B cell (primary cell): ENCODE measurements at regions not wholly inside any gene's neighbourhood (a gene's known extent, or its start where the extent isn't known, plus 50 kb on each side); places are given as distances from the start of the nearest gene placed in this dataset.

ENCODE experiments used
- ATAC-seq: fragments of 200-7000 bp; cut with Tn5 transposase; one replicate; pipeline ENCODE4 v1.10.0; 2021; ENCODE audit warnings: low read depth, mild to moderate bottlenecking, moderate number of reproducible peaks, moderate library complexity
- CTCF ChIA-PET: fragments of 350-600 bp; sonication (Branson Sonifier 250); formaldehyde crosslinking; loops from one replicate; lab custom pipeline; 2021; ENCODE audit warnings: antibody characterized with exemption, inconsistent platforms; lab: Charles Lee
- POLR2A ChIA-PET: fragments of 350-600 bp; sonication (Branson Sonifier 250); formaldehyde crosslinking; loops from one replicate; lab custom pipeline; 2021; ENCODE audit warnings: antibody characterized with exemption; lab: Charles Lee
- DNase-seq: peaks from one replicate; pipeline ENCODE4 v3.0.0; 2013
- H2AFZ ChIP-seq: 2 replicates; pipeline ENCODE4 v1.6.1; 2012; ENCODE audit warnings: mild to moderate bottlenecking, low read depth, low read length; ENCODE audit not compliant: insufficient read depth, poor library complexity, severe bottlenecking
- H3K27ac ChIP-seq, 2 donors: 1 replicate in 1 of 2; 2 replicates in 1 of 2; pipeline ENCODE4 v1.5.1; 2012 to 2013; ENCODE audit warnings: low read length in 2 of 2, mild to moderate bottlenecking in 2 of 2, moderate library complexity in 1 of 2
- H3K27me3 ChIP-seq, 4 experiments: fragments of 200-600 bp in 1 of 4; sonication (generic) in 1 of 4; replicated peaks in 1 of 4; 1 replicate in 2 of 4; 2 replicates in 2 of 4; pipeline versions ENCODE4 v1.6.1 to v1.7.0; 2013 to 2016; ENCODE audit warnings: low read length in 3 of 4, mild to moderate bottlenecking in 2 of 4, mixed read lengths in 1 of 4, moderate library complexity in 1 of 4; ENCODE audit not compliant: insufficient read depth in 4 of 4, control insufficient read depth in 3 of 4; ENCODE audit errors: control extremely low read depth in 1 of 4
- H3K36me3 ChIP-seq, 2 experiments: replicated peaks in 1 of 2; 1 replicate in 1 of 2; 2 replicates in 1 of 2; pipeline versions ENCODE4 v1.6.1 to v1.7.1; 2013; ENCODE audit warnings: low read length in 1 of 2; ENCODE audit not compliant: insufficient read depth in 2 of 2, control insufficient read depth in 1 of 2; ENCODE audit errors: control extremely low read depth in 1 of 2, extremely low read depth in 1 of 2
- H3K4me1 ChIP-seq, 2 donors: fragments of 200-600 bp in 1 of 2; sonication (generic) in 1 of 2; 1 replicate in 1 of 2; 2 replicates in 1 of 2; pipeline versions ENCODE4 v1.5.1 to v1.6.1; 2013 to 2017; ENCODE audit warnings: low read length in 2 of 2; ENCODE audit not compliant: control insufficient read depth in 2 of 2, insufficient read depth in 2 of 2
- H3K4me2 ChIP-seq: replicated peaks from 2 replicates; pipeline ENCODE3; 2012; ENCODE audit warnings: mild to moderate bottlenecking, low read depth, low read length; ENCODE audit not compliant: poor library complexity, severe bottlenecking
- H3K4me3 ChIP-seq, 5 experiments: fragments of 200-600 bp in 1 of 5; sonication (generic) in 1 of 5; 1 replicate in 3 of 5; 2 replicates in 2 of 5; pipeline versions ENCODE4 v1.5.1 to v1.7.0; 2011 to 2016; ENCODE audit warnings: low read length in 4 of 5, mild to moderate bottlenecking in 4 of 5, low read depth in 2 of 5, control low read depth in 1 of 5, moderate library complexity in 1 of 5; ENCODE audit not compliant: insufficient read depth in 1 of 5; ENCODE audit errors: control extremely low read depth in 1 of 5, extremely low read depth in 1 of 5
- H3K79me2 ChIP-seq: fragments of 200-600 bp; sonication (generic); one replicate; pipeline ENCODE4 v1.6.0; 2016; ENCODE audit warnings: low read length; ENCODE audit not compliant: control insufficient read depth, insufficient read depth
- H3K9ac ChIP-seq: fragments of 200-600 bp; sonication (generic); 2 replicates; pipeline ENCODE4 v1.6.1; 2017; ENCODE audit warnings: mild to moderate bottlenecking, low read length, moderate library complexity
- H3K9me3 ChIP-seq, 3 donors: one replicate each; pipeline versions ENCODE4 v1.6.1 to v1.7.1; 2013; ENCODE audit warnings: low read length in 2 of 3; ENCODE audit not compliant: control insufficient read depth in 2 of 3, insufficient read depth in 1 of 3; ENCODE audit errors: control extremely low read depth in 1 of 3
- H4K20me1 ChIP-seq: 2 replicates; pipeline ENCODE4 v1.6.0; 2012; ENCODE audit warnings: mild to moderate bottlenecking, low read length; ENCODE audit not compliant: insufficient read depth, control insufficient read depth, poor library complexity, severe bottlenecking
- H3K27ac Mint-ChIP-seq: one replicate; pipeline ENCODE4 v1.8.0; 2021; ENCODE audit warnings: mixed read lengths
- H3K27me3 Mint-ChIP-seq: one replicate; pipeline ENCODE4 v1.8.0; 2021; ENCODE audit warnings: mixed read lengths
- H3K4me1 Mint-ChIP-seq: one replicate; pipeline ENCODE4 v1.8.0; 2021; ENCODE audit warnings: mixed read lengths
- H3K4me3 Mint-ChIP-seq: one replicate; pipeline ENCODE4 v1.8.0; 2021; ENCODE audit warnings: mixed read lengths
- H3K9me3 Mint-ChIP-seq: one replicate; pipeline ENCODE4 v1.8.0; 2022; ENCODE audit warnings: mixed read lengths; ENCODE audit not compliant: insufficient read depth
- EZH2 ChIP-seq: IDR thresholded peaks from 2 replicates; pipeline ENCODE4 v1.6.1; 2012; ENCODE audit warnings: borderline replicate concordance, low read depth, mild to moderate bottlenecking, moderate library complexity, low read length; ENCODE audit not compliant: insufficient read depth, poor library complexity, severe bottlenecking
- WGBS: methylation state at CpG from one replicate; pipeline ENCODE4 v1.1.5; 2013; ENCODE audit warnings: missing lambda C conversion rate; ENCODE audit not compliant: insufficient coverage; 5-methylcytosine and 5-hydroxymethylcytosine counted together
- intact Hi-C: fragments of 100-400 bp; cut with micrococcal nuclease; formaldehyde crosslinking; loops from one replicate; pipeline ENCODE4 v1.10.0; 2022
- TF ChIP-seq, protein P1 (sequence below): fragments of 200-600 bp; IDR thresholded peaks from one replicate; pipeline ENCODE4 v1.8.0; 2022; ENCODE audit warnings: antibody characterized with exemption, mild to moderate bottlenecking

DNA sequence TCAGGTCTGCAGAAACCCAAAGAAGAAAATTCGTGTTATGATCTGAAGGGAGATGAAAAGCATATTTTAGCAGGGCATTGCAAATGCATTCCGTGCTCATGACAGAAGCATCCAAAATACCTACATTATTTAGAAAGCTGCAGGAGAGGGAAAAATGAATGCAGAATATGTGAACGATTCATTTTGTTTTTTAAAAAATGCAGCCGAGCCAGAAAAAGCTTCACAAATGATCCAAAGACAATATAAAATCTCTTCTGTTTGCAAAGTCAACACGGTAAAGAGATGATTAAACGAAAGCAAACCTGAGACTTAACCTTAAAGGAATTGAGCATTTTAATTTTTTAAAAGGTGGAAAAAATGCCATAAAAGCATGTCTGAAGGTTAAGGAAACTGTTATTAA lies 136.1 kb upstream of the SULF2 start:
- H3K4me1 Mint-ChIP-seq: peaks cover 6% of the 10 kb centered on the region
- DNase-seq: no peak
- ChIA-PET CTCF (no interaction called here), POLR2A (no interaction called here)
- peaks cover 49% of the 10 kb centered on the region for H3K27me3 Mint-ChIP-seq
- ATAC-seq: no peak
- Histone ChIP-seq H3K27ac (no peak overlapping the region), H3K9me3 (peaks cover 6 to 21% (median 20%) of the 10 kb centered on the region in 3 donors), H3K4me3 (no peak overlapping the region), H3K36me3 (no peaks in the 10 kb centered on the region), H3K79me2 (no peaks in the 10 kb centered on the region), H3K27me3 (peaks cover 0 to 14% (median 7%) of the 10 kb centered on the region in 4 experiments), H4K20me1 (no peaks in the 10 kb centered on the region), H3K9ac (no peak overlapping the region), H2AFZ (no peak overlapping the region), H3K4me2 (no peak overlapping the region), H3K4me1 (no peaks in the 10 kb centered on the region)
- no CpG with 5 or more reads among the region's 6 CpGs for WGBS
- H3K9me3 Mint-ChIP-seq: peaks cover 8% of the 10 kb centered on the region
- no peak overlapping the region for H3K4me3 Mint-ChIP-seq
- no peak overlapping the region for H3K27ac Mint-ChIP-seq
- intact Hi-C loops: no loop called here
- TF ChIP-seq, protein P1, sequence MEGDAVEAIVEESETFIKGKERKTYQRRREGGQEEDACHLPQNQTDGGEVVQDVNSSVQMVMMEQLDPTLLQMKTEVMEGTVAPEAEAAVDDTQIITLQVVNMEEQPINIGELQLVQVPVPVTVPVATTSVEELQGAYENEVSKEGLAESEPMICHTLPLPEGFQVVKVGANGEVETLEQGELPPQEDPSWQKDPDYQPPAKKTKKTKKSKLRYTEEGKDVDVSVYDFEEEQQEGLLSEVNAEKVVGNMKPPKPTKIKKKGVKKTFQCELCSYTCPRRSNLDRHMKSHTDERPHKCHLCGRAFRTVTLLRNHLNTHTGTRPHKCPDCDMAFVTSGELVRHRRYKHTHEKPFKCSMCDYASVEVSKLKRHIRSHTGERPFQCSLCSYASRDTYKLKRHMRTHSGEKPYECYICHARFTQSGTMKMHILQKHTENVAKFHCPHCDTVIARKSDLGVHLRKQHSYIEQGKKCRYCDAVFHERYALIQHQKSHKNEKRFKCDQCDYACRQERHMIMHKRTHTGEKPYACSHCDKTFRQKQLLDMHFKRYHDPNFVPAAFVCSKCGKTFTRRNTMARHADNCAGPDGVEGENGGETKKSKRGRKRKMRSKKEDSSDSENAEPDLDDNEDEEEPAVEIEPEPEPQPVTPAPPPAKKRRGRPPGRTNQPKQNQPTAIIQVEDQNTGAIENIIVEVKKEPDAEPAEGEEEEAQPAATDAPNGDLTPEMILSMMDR: no peak
- no peak for TF ChIP-seq EZH2

DNA sequence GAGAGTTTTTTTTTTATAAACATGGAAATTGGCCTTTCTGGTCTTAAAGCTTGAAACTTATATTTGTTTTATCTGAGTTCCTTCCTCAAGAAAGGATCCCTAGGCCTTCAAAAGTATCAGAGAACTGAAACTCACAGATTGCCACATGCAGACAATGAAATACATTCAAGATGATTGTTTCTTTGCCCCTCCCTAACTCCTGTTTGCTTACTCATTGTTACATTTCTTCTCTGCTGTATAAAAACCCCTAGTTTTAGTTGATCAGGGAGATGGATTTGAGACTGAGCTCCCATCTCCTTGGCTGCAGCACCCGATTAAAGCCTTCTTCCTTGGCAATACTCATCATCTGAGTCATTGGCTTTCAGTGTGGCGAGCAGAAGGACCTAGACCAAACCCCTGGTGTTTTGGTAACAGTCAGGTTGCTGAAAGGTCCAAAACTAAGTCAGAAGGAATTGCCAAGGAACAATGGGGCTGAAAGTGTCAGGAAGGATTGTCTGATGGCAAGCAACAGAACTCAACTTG lies 132.3 kb upstream of the SULF2 start:
- H2AFZ ChIP-seq: no peak overlapping the region
- DNase-seq: no peak
- H3K79me2 ChIP-seq: no peaks in the 10 kb centered on the region
- Mint-ChIP-seq H3K27ac (no peak overlapping the region), H3K4me3 (no peak overlapping the region), H3K4me1 (peaks cover 6% of the 10 kb centered on the region), H3K9me3 (peaks cover 13% of the 10 kb centered on the region), H3K27me3 (peaks cover 41% of the 10 kb centered on the region)
- no peak overlapping the region for H3K9ac ChIP-seq
- 100% methylated on average over 1 of the region's 2 CpGs for WGBS
- TF ChIP-seq, protein P1: no peak
- H3K4me3 ChIP-seq: no peak overlapping the region
- no peaks in the 10 kb centered on the region for H4K20me1 ChIP-seq
- ChIA-PET CTCF (no interaction called here), POLR2A (no interaction called here)
- no peak overlapping the region for H3K4me2 ChIP-seq
- no peaks in the 10 kb centered on the region for H3K4me1 ChIP-seq
- no peak overlapping the region for H3K27ac ChIP-seq
- intact Hi-C loops: no loop called here
- no peaks in the 10 kb centered on the region for H3K36me3 ChIP-seq
- peaks cover 4 to 25% (median 21%) of the 10 kb centered on the region in 3 donors for H3K9me3 ChIP-seq
- H3K27me3 ChIP-seq: peaks cover 0 to 6% (median 2%) of the 10 kb centered on the region in 4 experiments
- no peak for ATAC-seq
